BJ (cell line): ENCODE measurements at regions not wholly inside any gene's neighbourhood (a gene's known extent, or its start where the extent isn't known, plus 50 kb on each side); places are given as distances from the start of the nearest gene placed in this dataset.
A peak's percentile ranks its signal among the peaks of the same experiment; 100 is the strongest.
"Not testable (repeated sequence)": the region's sequence is repeated elsewhere in the genome, so short reads cannot be mapped to it uniquely, and the experiment has no call there.

Experiments
- CTCF ChIA-PET: fragments of 350-600 bp; formaldehyde crosslinking; extraction: SDS; loops from one replicate; lab custom pipeline; 2021; ENCODE audit warnings: antibody characterized with exemption, inconsistent platforms; lab: Yijun Ruan, JAX
- POLR2A ChIA-PET: fragments of 300-600 bp; sonication (Branson Sonifier 250); formaldehyde crosslinking; extraction: SDS; loops from one replicate; lab custom pipeline; 2021; ENCODE audit warnings: antibody characterized with exemption; lab: Charles Lee
- DNase-seq: peaks from one replicate; pipeline ENCODE4 v3.0.0-alpha.2; 2011; ENCODE audit warnings: low read depth
- H3K27me3 ChIP-seq: 2 replicates; pipeline ENCODE4 v1.6.0; 2011; ENCODE audit warnings: low read length; ENCODE audit not compliant: control insufficient read depth, insufficient read depth
- H3K36me3 ChIP-seq: 2 replicates; pipeline ENCODE4 v1.5.1; 2011; ENCODE audit warnings: low read length; ENCODE audit not compliant: control insufficient read depth, insufficient read depth
- H3K4me3 ChIP-seq: 2 replicates; pipeline ENCODE4 v1.5.1; 2011; ENCODE audit warnings: low read depth, mild to moderate bottlenecking, control low read depth, low read length
- CTCF ChIP-seq: IDR thresholded peaks from 2 replicates; pipeline ENCODE4 v1.5.1; 2011; ENCODE audit warnings: low read depth, mild to moderate bottlenecking, control low read depth, inconsistent platforms, low read length, moderate library complexity; ENCODE audit not compliant: insufficient read depth

- CTCF ChIA-PET: interaction anchor here (1.4 kb wide), 1 partner anchor 62 kb away, joined by 3 read pairs; no protein-coding TSS in a partner anchor
- Histone ChIP-seq H3K27me3 (no peaks in the 10 kb centered on the region), H3K36me3 (peaks cover 17% of the 10 kb centered on the region), H3K4me3 (no peak overlapping the region)
- no peak for TF ChIP-seq CTCF
- no peak for DNase-seq
- POLR2A ChIA-PET: interaction anchor here (0.6 kb wide), 1 partner anchor 827 kb away, joined by 12 read pairs; no protein-coding TSS in a partner anchor
Measured at GRCh38 chr7:149562602-149563001, 65.0 kb upstream of the ZNF746 start.

GRCh38 chr7:149561072-149561471 is 63.5 kb upstream of the ZNF746 start:
- peaks cover 11% of the 10 kb centered on the region for H3K36me3 ChIP-seq
- TF ChIP-seq CTCF: no peak
- no peak for DNase-seq
- POLR2A ChIA-PET: interaction anchor here (1.0 kb wide), 1 partner anchor 26 kb away, joined by 4 read pairs; no protein-coding TSS in a partner anchor
- CTCF ChIA-PET: interaction anchor here (1.2 kb wide), 1 partner anchor 27 kb away, joined by 3 read pairs; no protein-coding TSS in a partner anchor
- H3K27me3 ChIP-seq: no peaks in the 10 kb centered on the region
- no peak overlapping the region for H3K4me3 ChIP-seq

GRCh38 chr7:149559711-149560110 is 62.1 kb upstream of the ZNF746 start:
- no peaks in the 10 kb centered on the region for H3K27me3 ChIP-seq
- H3K4me3 ChIP-seq: no peak overlapping the region
- POLR2A ChIA-PET: interaction anchor here (0.5 to 0.6 kb wide), 2 partner anchors 9 to 326 kb away, joined by 3 read pairs; no protein-coding TSS in a partner anchor
- H3K36me3 ChIP-seq: peaks cover 11% of the 10 kb centered on the region
- CTCF ChIA-PET: interaction anchor here (1.1 to 1.5 kb wide), 3 partner anchors 9 to 412 kb away, joined by 3 to 4 read pairs (median 3); partner anchors contain the start of gene ZNF398
- no peak for TF ChIP-seq CTCF
- DNase-seq: peak; percentile 30

- H3K27me3 ChIP-seq: no peaks in the 10 kb centered on the region
- peak; percentile 19 for DNase-seq
- no peak for TF ChIP-seq CTCF
- POLR2A ChIA-PET: no interaction called here
- H3K4me3 ChIP-seq: no peak overlapping the region
- CTCF ChIA-PET: no interaction called here
- peaks cover 11% of the 10 kb centered on the region for H3K36me3 ChIP-seq
Measured at GRCh38 chr7:149558149-149558861, 60.7 kb upstream of the ZNF746 start.

GRCh38 chr7:149556525-149556924 is 58.9 kb upstream of the ZNF746 start:
- POLR2A ChIA-PET, H3K36me3 ChIP-seq, H3K27me3 ChIP-seq, H3K4me3 ChIP-seq, DNase-seq: not testable (repeated sequence)
- CTCF ChIA-PET: interaction anchor here (0.6 to 1.5 kb wide), 2 partner anchors 11 to 42 kb away, joined by 3 to 4 read pairs; no protein-coding TSS in a partner anchor

GRCh38 chr7:149554821-149555220 is 57.2 kb upstream of the ZNF746 start:
- DNase-seq, H3K4me3 ChIP-seq, CTCF ChIA-PET, POLR2A ChIA-PET, H3K27me3 ChIP-seq: not testable (repeated sequence)
- peaks cover 13% of the 10 kb centered on the region for H3K36me3 ChIP-seq

- H3K4me3 ChIP-seq, CTCF ChIA-PET, H3K27me3 ChIP-seq, DNase-seq, POLR2A ChIA-PET: not testable (repeated sequence)
- H3K36me3 ChIP-seq: peaks cover 16% of the 10 kb centered on the region
Measured at GRCh38 chr7:149553991-149554390, 56.4 kb upstream of the ZNF746 start.
